Osteoblast (primary cell): ENCODE measurements at regions not wholly inside any gene's neighbourhood (a gene's known extent, or its start where the extent isn't known, plus 50 kb on each side); places are given as distances from the start of the nearest gene placed in this dataset.
"Not testable (repeated sequence)": the region's sequence is repeated elsewhere in the genome, so short reads cannot be mapped to it uniquely, and the experiment has no call there.

ENCODE experiments used
- DNase-seq: peaks from one replicate; pipeline ENCODE4 v3.0.0; 2011; ENCODE audit warnings: low spot score, mixed read lengths; ENCODE audit not compliant: insufficient read length; ENCODE audit errors: missing footprints
- H2AFZ ChIP-seq: 2 replicates; pipeline ENCODE4 v1.6.0; 2011; ENCODE audit warnings: mild to moderate bottlenecking, low read length
- H3K27ac ChIP-seq: 2 replicates; pipeline ENCODE4 v1.5.1; 2011; ENCODE audit warnings: mild to moderate bottlenecking, low read depth, low read length, moderate library complexity
- H3K27me3 ChIP-seq: 2 replicates; pipeline ENCODE4 v1.6.0; 2012; ENCODE audit warnings: mild to moderate bottlenecking, control low read depth, inconsistent platforms, low read length, moderate library complexity; ENCODE audit not compliant: insufficient read depth
- H3K36me3 ChIP-seq: 2 replicates; pipeline ENCODE4 v1.5.1; 2011; ENCODE audit warnings: mild to moderate bottlenecking, low read length, control low read depth, moderate library complexity; ENCODE audit not compliant: insufficient read depth
- H3K4me1 ChIP-seq: 2 replicates; pipeline ENCODE4 v1.5.1; 2011; ENCODE audit warnings: mild to moderate bottlenecking, low read length, control low read depth, moderate library complexity; ENCODE audit not compliant: insufficient read depth
- H3K4me2 ChIP-seq: 2 replicates; pipeline ENCODE4 v1.6.0; 2011; ENCODE audit warnings: mild to moderate bottlenecking, low read length; ENCODE audit not compliant: insufficient read depth
- H3K4me3 ChIP-seq: fragments of 200-600 bp; sonication (generic); 3 replicates; pipeline ENCODE4 v1.5.1; 2012; ENCODE audit warnings: mild to moderate bottlenecking, low read length, inconsistent platforms; ENCODE audit not compliant: insufficient read depth
- H3K79me2 ChIP-seq: 2 replicates; pipeline ENCODE4 v1.6.0; 2012; ENCODE audit warnings: mild to moderate bottlenecking, low read length, control low read depth, inconsistent platforms; ENCODE audit not compliant: insufficient read depth
- H3K9me3 ChIP-seq: 2 replicates; pipeline ENCODE4 v1.5.1; 2011; ENCODE audit warnings: low read depth, low read length, control low read depth
- H4K20me1 ChIP-seq: 2 replicates; pipeline ENCODE4 v1.6.0; 2012; ENCODE audit warnings: mild to moderate bottlenecking, low read length, control low read depth; ENCODE audit not compliant: insufficient read depth
- TF ChIP-seq, protein P1 (sequence below): IDR thresholded peaks from 2 replicates; pipeline ENCODE4 v1.5.1; 2011; ENCODE audit warnings: mild to moderate bottlenecking, low read depth, low read length, moderate library complexity; ENCODE audit errors: extremely low read depth

DNA sequence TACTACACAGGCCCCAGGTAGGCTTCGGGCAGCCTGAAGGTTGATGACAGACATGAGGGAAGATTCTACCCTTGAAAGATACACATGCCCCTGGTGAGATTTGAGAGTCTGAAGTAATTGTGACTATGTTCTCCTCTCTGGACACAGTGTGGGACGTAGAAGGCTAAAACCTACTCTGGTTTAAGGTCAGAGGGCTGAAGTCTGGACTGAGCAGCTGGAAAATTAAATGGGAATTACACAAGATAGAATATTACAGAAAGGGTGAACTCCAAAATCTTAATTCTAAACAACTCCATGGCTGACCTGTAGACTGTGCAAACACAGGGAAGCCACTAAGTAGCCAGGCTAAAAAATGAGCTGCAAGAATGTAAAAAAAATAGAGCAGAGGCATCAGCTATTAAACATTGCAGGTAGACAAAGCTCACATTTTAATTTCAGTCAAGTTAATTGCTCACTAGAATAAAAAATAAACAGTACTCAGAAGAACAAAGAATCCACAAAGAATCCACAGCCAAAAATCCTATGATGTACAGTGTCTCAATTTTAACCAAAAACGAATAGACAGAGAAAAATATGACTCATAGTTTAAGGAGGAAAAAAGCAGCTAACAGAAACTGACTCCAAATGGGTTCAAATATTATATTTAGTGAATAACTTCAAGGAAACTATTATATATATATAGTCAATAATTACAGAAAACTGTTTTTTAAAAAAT, 170.4 kb downstream of the PCDH18 start:
- no peak overlapping the region for H3K4me2 ChIP-seq
- H3K36me3 ChIP-seq, result no peaks in the 10 kb centered on the region
- no peak overlapping the region for H3K4me3 ChIP-seq
- H4K20me1 ChIP-seq, result no peaks in the 10 kb centered on the region
- peak overlapping the region; percentile 15 for H2AFZ ChIP-seq
- no peaks in the 10 kb centered on the region for H3K79me2 ChIP-seq
- H3K9me3 ChIP-seq, result no peaks in the 10 kb centered on the region
- TF ChIP-seq, protein P1, sequence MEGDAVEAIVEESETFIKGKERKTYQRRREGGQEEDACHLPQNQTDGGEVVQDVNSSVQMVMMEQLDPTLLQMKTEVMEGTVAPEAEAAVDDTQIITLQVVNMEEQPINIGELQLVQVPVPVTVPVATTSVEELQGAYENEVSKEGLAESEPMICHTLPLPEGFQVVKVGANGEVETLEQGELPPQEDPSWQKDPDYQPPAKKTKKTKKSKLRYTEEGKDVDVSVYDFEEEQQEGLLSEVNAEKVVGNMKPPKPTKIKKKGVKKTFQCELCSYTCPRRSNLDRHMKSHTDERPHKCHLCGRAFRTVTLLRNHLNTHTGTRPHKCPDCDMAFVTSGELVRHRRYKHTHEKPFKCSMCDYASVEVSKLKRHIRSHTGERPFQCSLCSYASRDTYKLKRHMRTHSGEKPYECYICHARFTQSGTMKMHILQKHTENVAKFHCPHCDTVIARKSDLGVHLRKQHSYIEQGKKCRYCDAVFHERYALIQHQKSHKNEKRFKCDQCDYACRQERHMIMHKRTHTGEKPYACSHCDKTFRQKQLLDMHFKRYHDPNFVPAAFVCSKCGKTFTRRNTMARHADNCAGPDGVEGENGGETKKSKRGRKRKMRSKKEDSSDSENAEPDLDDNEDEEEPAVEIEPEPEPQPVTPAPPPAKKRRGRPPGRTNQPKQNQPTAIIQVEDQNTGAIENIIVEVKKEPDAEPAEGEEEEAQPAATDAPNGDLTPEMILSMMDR, result no peak
- H3K27me3 ChIP-seq, result no peaks in the 10 kb centered on the region
- no peak for DNase-seq
- no peak overlapping the region for H3K27ac ChIP-seq
- H3K4me1 ChIP-seq, result peaks cover 8% of the 10 kb centered on the region

DNA sequence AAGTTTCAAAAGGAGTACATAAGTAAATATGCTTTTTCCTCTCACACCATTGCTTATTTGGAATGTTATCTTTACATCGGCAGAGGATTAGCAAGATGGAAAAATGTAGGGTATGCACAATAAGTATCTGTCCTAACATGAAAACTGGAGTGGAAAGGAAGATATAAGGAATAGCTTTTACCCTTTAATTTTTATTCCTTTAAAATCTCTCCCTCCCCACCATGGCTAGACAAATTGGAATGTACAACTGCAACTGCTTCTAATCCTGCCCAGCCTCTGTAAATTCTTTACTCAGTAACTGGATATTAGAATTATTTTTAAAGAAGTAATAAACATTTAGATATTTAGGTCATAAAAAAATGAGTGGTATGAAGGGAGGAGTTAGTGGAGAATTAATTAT, 171.5 kb downstream of the PCDH18 start:
- H2AFZ ChIP-seq, result no peak overlapping the region
- TF ChIP-seq, protein P1, result no peak
- H4K20me1 ChIP-seq, result no peaks in the 10 kb centered on the region
- H3K4me2 ChIP-seq, result no peak overlapping the region
- H3K9me3 ChIP-seq, result no peaks in the 10 kb centered on the region
- H3K27ac ChIP-seq, result no peak overlapping the region
- no peak for DNase-seq
- no peaks in the 10 kb centered on the region for H3K27me3 ChIP-seq
- no peak overlapping the region for H3K4me3 ChIP-seq
- peaks cover 8% of the 10 kb centered on the region for H3K4me1 ChIP-seq
- H3K36me3 ChIP-seq, result no peaks in the 10 kb centered on the region
- no peaks in the 10 kb centered on the region for H3K79me2 ChIP-seq

DNA sequence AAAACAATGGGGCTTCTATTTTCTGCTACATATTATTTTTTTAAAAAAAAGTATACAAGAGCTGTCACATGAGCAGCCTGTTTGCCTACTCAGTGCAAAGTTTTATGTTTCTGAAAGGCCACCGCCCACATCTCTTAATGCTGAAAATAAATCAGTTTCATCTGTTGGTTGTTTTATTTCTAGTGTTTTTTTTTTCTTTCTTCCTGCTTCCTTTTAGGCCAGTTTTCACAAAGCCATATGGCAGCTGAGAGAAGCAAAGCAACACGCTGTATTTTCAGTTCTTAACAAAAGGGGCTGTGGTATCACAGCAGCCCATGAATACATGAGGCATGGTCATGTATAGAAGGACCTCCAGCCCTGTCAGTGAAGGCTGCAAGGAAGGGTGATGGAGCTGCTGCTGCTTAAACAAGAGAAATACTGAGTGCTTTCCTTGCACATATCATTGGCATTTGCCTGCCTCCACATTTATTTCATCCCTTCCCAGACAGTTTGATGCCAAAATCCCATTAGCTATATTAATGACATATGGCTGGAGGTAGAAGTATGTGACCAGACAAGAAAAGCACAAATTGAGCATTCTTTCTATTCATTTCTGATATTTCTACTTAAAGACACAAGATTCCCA, 172.5 kb downstream of the PCDH18 start:
- peaks cover 8% of the 10 kb centered on the region for H3K4me1 ChIP-seq
- H3K9me3 ChIP-seq, result no peaks in the 10 kb centered on the region
- no peaks in the 10 kb centered on the region for H3K27me3 ChIP-seq
- DNase-seq, result no peak
- H3K4me2 ChIP-seq, result peak overlapping the region; percentile 30
- no peak overlapping the region for H3K27ac ChIP-seq
- H2AFZ ChIP-seq, result peak overlapping the region; percentile 93
- TF ChIP-seq, protein P1, result no peak
- H3K4me3 ChIP-seq, result no peak overlapping the region
- H3K36me3 ChIP-seq, result no peaks in the 10 kb centered on the region
- H3K79me2 ChIP-seq, result no peaks in the 10 kb centered on the region
- H4K20me1 ChIP-seq, result no peaks in the 10 kb centered on the region

DNA sequence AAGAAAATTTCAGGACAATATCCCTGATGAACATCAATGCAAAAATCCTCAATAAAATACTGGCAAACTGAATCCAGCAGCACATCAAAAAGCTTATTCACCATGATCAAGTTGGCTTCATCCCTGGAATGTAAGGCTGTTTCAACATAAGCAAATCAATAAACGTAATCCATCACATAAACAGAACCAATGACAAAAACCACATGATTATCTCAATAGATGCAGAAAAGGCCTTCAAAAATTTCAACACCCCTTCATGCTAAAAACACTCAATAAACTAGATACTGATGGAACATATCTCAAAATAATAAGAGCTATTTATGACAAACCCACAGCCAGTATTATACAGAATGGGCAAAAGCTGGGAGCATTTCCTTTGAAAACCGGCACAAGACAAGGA, 177.7 kb downstream of the PCDH18 start:
- not testable (repeated sequence) for H3K4me3 ChIP-seq, H3K9me3 ChIP-seq, H3K4me1 ChIP-seq, H4K20me1 ChIP-seq, H3K27me3 ChIP-seq, H3K27ac ChIP-seq, H3K36me3 ChIP-seq, DNase-seq, H2AFZ ChIP-seq, H3K79me2 ChIP-seq, H3K4me2 ChIP-seq
